HPDE6-E6E7 (cell line): ENCODE measurements at regions not wholly inside any gene's neighbourhood (a gene's known extent, or its start where the extent isn't known, plus 50 kb on each side); places are given as distances from the start of the nearest gene placed in this dataset.
"Not testable (repeated sequence)": the region's sequence is repeated elsewhere in the genome, so short reads cannot be mapped to it uniquely, and the experiment has no call there.

Experiments used
- DNase-seq: peaks from one replicate; pipeline ENCODE4 v3.0.0; 2011; ENCODE audit warnings: missing footprints; ENCODE audit errors: extremely low spot score

- DNase-seq: no peak
Observed at GRCh38 chrX:115702982-115703381, 142.0 kb downstream of the PLS3 start.

DNA sequence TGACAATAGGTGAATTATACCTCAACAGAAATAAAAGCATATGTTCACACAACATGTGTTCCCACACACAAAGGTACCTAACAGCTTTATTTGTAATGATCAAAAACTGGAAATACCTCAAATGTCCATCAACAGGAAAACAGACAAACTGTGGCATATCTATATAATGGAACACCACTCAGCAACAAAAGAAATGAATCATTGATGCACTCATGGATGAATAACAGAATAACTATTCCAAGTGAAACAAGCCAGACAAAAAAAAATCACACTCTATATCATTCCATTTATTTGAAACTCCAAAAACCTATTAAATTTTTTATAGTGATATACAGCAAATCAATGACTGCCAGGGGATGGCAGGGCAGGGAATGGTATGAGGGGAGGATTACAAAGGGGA, 148.1 kb downstream of the PLS3 start:
- no peak for DNase-seq

DNA sequence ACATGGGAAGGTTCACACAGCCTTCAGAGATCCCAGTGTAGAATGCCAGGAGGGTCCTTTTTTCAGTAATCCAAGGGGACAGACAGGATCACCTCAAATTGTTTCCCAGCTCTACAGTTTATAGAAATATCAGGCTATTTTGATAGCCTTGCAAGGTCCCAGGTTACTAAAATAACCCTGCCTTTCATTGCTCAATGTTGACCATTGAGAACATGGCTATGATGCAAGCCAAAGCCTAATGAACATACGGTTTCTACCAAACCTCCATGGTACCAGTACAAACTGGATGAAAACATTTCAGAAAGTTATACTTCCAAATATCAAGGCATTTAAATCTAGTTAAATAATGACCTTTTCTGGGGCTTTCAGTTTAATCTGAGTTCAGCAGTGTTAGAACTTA, 151.5 kb downstream of the PLS3 start:
- no peak for DNase-seq

- DNase-seq: peak; percentile 17
Observed at GRCh38 chrX:115713460-115713859, 152.5 kb downstream of the PLS3 start.

- DNase-seq: no peak
Observed at GRCh38 chrX:115719171-115719570, 158.2 kb downstream of the PLS3 start.

DNA sequence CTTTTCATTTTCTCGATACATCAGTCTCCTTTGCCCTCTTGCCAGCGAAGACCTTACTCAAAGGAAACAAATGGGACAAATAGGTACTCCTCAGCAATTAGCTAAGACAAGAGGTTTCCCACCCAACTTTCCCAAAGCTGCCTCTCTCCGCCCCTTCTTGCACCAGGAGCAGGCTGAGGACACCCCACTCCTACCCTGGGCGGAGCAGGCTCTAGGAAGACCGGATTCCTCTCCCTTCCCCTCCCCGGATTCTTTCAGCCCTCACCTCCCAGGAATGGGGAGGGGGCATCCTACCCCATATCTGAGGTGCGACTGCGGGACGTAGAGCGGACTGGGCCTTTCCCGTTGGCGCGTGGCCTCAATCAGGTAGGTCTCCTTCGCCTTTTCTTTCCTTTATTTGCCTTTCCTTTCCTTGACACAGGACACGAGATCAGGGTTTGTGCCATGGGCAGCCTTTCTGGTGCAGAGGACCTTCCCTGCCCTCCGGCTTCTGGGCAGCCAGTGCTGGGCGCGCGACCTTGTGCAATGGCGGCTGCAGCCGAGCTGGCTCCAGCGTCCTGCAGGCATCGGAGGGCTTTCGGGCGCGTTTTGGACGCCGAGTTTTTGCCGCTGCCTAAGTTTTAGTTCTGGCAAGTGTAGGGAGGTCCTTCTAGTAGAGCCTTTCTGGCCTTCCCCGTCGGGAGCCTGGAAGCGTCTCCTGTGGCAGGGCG, 161.9 kb downstream of the PLS3 start:
- not testable (repeated sequence) for DNase-seq

DNA sequence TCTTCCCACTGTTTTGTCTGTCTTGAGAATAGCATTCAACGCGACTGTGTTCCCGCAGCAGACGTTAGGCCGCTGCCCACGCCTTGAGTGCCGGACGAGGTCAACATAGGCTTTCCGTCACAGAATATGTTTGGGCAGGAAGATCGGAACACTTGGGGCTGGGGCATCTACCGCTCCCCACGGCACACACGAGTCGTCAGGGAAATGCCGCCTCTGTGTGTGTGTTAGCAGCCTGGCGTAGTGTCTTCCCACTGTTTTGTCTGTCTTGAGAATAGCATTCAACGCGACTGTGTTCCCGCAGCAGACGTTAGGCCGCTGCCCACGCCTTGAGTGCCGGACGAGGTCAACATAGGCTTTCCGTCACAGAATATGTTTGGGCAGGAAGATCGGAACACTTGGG, 164.4 kb downstream of the PLS3 start:
- DNase-seq: not testable (repeated sequence)

DNA sequence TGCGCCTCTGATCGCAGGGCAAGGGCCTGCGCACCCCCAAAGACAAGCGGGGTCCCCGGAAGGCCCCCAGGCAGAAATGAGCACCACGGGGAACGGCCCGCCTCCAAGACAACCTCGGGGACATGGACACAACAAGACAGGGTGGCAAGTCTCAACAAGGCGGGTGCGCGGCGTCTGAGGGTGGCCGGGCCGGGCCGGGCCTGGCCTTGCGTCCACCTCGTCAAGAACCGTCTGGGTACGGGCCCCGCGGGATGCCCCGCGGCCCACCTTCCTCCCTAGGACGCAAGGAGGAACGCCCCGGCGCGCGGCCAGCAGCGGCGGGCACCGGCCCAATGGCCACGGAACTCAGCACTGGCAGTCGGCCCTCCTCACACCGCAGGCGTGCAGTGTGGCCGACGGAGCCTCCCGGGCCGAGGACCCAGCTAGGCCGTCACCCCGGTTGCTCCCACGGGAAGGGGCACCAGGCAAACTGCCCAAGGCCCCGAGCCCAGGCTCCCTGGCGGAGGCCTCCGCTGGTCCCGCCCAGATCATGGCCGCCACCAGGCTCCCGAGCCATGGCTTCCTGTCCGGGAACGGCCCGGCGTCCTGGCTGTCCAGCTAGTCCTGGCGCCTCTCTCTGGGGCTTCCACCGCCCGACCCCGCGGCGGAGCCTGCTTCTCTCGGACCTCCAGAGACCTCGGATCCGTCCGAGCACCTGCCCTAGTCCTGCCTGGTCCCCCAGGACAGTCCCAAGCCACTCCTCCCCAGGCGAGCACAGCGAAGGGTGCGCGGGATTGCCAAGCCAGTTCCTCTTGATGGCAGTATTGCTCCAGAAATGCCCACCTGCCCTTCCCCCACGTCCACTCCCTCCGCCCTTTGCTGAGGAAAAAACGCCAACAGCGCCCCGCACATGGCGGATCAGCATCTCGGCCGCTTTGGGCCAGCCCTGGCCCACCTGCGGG, 167.1 kb downstream of the PLS3 start:
- DNase-seq: not testable (repeated sequence)

GRCh38 chrX:115732530-115732929, 171.6 kb downstream of the PLS3 start:
- DNase-seq: not testable (repeated sequence)

- not testable (repeated sequence) for DNase-seq
Observed at GRCh38 chrX:115735269-115735668, 174.3 kb downstream of the PLS3 start.
